GM12891 (cell line): ENCODE measurements at regions not wholly inside any gene's neighbourhood (a gene's known extent, or its start where the extent isn't known, plus 50 kb on each side); places are given as distances from the start of the nearest gene placed in this dataset.

Experiments used
- POLR2A ChIP-seq: IDR thresholded peaks from 2 replicates; pipeline ENCODE4 v1.6.1; 2011; ENCODE audit warnings: low read depth, low read length, control low read depth
- POLR2AphosphoS5 ChIP-seq: IDR thresholded peaks from 2 replicates; pipeline ENCODE4 v1.6.1; 2011; ENCODE audit warnings: low read depth, low read length, control low read depth
- POU2F2 ChIP-seq: IDR thresholded peaks from 2 replicates; pipeline ENCODE4 v1.6.1; 2011; ENCODE audit warnings: low read depth, mild to moderate bottlenecking, control low read depth, low read length, moderate library complexity
- TAF1 ChIP-seq: IDR thresholded peaks from 2 replicates; pipeline ENCODE4 v1.6.1; 2011; ENCODE audit warnings: low read depth, low read length, control low read depth

DNA sequence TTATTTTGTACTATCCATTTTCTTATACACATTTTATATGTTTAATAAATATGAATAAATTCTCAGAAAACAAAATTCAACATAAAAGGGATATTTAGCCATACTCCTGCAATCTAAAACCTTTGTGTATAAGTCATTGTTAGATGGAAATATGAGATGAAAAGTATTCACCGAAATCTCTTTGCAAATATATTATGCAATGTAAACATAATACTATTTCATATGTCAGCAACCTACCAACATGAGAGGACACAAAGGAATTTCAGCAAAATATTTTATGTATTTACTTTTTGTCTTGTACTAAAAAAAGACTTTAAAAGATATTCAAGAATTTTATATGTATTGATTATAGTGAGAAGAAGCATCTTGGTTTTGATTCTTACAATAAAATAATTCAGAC lies 1623.4 kb downstream of the EFNA5 start:
- TF ChIP-seq POLR2AphosphoS5 (no peak), POLR2A (no peak), POU2F2 (no peak), TAF1 (no peak)
